ENCODE measurements at regions not wholly inside any gene's neighbourhood (a gene's known extent, or its start where the extent isn't known, plus 50 kb on each side); places are given as distances from the start of the nearest gene placed in this dataset.
A peak's percentile ranks its signal among the peaks of the same experiment; 100 is the strongest.
"Not testable (repeated sequence)": the region's sequence is repeated elsewhere in the genome, so short reads cannot be mapped to it uniquely, and the experiment has no call there.

- Mint-ChIP-seq H3K27me3 (peaks cover 0 to 15% (median 0%) of the 10 kb centered on the region in 5 donors), H3K4me1 (peaks cover 0 to 2% (median 0%) of the 10 kb centered on the region in 4 donors), H3K27ac (no peak overlapping the region), H3K4me3 (no peak overlapping the region), H3K36me3 (no peaks in the 10 kb centered on the region), H3K9me3 (no peaks in the 10 kb centered on the region)
- DNase-seq (no peak), ATAC-seq (no peak)
- POLR2A ChIA-PET = no interaction called here
These were observed 96.9 kb downstream of the OLFM1 start for GRCh38 chr9:135184181-135185053.

- H3K9me3 Mint-ChIP-seq = no peaks in the 10 kb centered on the region
- POLR2A ChIA-PET = no interaction called here
- DNase-seq = no peak
- no peak overlapping the region for H3K4me3 Mint-ChIP-seq
- no peak overlapping the region for H3K27ac Mint-ChIP-seq
- H3K36me3 Mint-ChIP-seq = no peaks in the 10 kb centered on the region
- H3K27me3 Mint-ChIP-seq = peaks cover 0 to 15% (median 0%) of the 10 kb centered on the region in 5 donors
- H3K4me1 Mint-ChIP-seq = peaks cover 0 to 4% (median 0%) of the 10 kb centered on the region in 4 donors
- ATAC-seq = no peak
These were observed 97.6 kb downstream of the OLFM1 start for GRCh38 chr9:135185060-135185459.

- ATAC-seq (no peak), DNase-seq (no peak)
- no peaks in the 10 kb centered on the region for H3K9me3 Mint-ChIP-seq
These were observed 99.0 kb downstream of the OLFM1 start for GRCh38 chr9:135186248-135187164.

GRCh38 chr9:135187365-135187764 is 99.9 kb downstream of the OLFM1 start:
- Mint-ChIP-seq H3K27ac (no peak overlapping the region), H3K4me3 (no peak overlapping the region), H3K36me3 (no peaks in the 10 kb centered on the region), H3K9me3 (no peaks in the 10 kb centered on the region), H3K4me1 (peaks cover 0 to 4% (median 0%) of the 10 kb centered on the region in 4 donors), H3K27me3 (peaks cover 0 to 15% (median 2%) of the 10 kb centered on the region in 5 donors)
- POLR2A ChIA-PET = no interaction called here
- no peak for ATAC-seq
- no peak for DNase-seq

More at GRCh38 chr9:135186248-135187164, 99.0 kb downstream of the OLFM1 start:
- peaks cover 0 to 15% (median 2%) of the 10 kb centered on the region in 5 donors for H3K27me3 Mint-ChIP-seq
- no peak overlapping the region for H3K4me3 Mint-ChIP-seq
- H3K36me3 Mint-ChIP-seq = no peaks in the 10 kb centered on the region
- H3K27ac Mint-ChIP-seq = no peak overlapping the region
- POLR2A ChIA-PET = no interaction called here
- H3K4me1 Mint-ChIP-seq = peaks cover 0 to 4% (median 0%) of the 10 kb centered on the region in 4 donors

GRCh38 chr9:135188681-135189151 is 101.2 kb downstream of the OLFM1 start:
- Mint-ChIP-seq H3K4me1 (peaks cover 0 to 4% (median 0%) of the 10 kb centered on the region in 4 donors), H3K27ac (no peak overlapping the region), H3K36me3 (no peaks in the 10 kb centered on the region), H3K4me3 (no peak overlapping the region), H3K27me3 (peaks cover 0 to 15% (median 5%) of the 10 kb centered on the region in 5 donors), H3K9me3 (no peaks in the 10 kb centered on the region)
- ATAC-seq (no peak), DNase-seq (no peak)
- POLR2A ChIA-PET = no interaction called here

- H3K9me3 Mint-ChIP-seq = no peaks in the 10 kb centered on the region
- no peak overlapping the region for H3K27ac Mint-ChIP-seq
- POLR2A ChIA-PET = no interaction called here
These were observed 102.0 kb downstream of the OLFM1 start for GRCh38 chr9:135189497-135189896.

GRCh38 chr9:135190789-135191577 is 103.5 kb downstream of the OLFM1 start:
- H3K9me3 Mint-ChIP-seq = no peaks in the 10 kb centered on the region
- peaks cover 0 to 4% (median 0%) of the 10 kb centered on the region in 4 donors for H3K4me1 Mint-ChIP-seq
- POLR2A ChIA-PET = no interaction called here
- no peak overlapping the region for H3K27ac Mint-ChIP-seq
- no peaks in the 10 kb centered on the region for H3K36me3 Mint-ChIP-seq
- H3K4me3 Mint-ChIP-seq = no peak overlapping the region
- H3K27me3 Mint-ChIP-seq = peaks cover 0 to 15% (median 9%) of the 10 kb centered on the region in 5 donors
- no peak for DNase-seq
- ATAC-seq = no peak

More at GRCh38 chr9:135189497-135189896, 102.0 kb downstream of the OLFM1 start:
- no peak for ATAC-seq
- Mint-ChIP-seq H3K27me3 (peaks cover 0 to 15% (median 5%) of the 10 kb centered on the region in 5 donors), H3K4me3 (no peak overlapping the region), H3K36me3 (no peaks in the 10 kb centered on the region), H3K4me1 (peaks cover 0 to 4% (median 0%) of the 10 kb centered on the region in 4 donors)
- no peak for DNase-seq

GRCh38 chr9:135192686-135193085 is 105.2 kb downstream of the OLFM1 start:
- POLR2A ChIA-PET = no interaction called here
- no peaks in the 10 kb centered on the region for H3K9me3 Mint-ChIP-seq
- no peak overlapping the region for H3K27ac Mint-ChIP-seq
- H3K36me3 Mint-ChIP-seq = no peaks in the 10 kb centered on the region
- H3K27me3 Mint-ChIP-seq = peaks cover 3 to 17% (median 9%) of the 10 kb centered on the region in 5 donors
- no peak overlapping the region for H3K4me3 Mint-ChIP-seq
- ATAC-seq (no peak), DNase-seq (no peak)
- peaks cover 0 to 2% (median 0%) of the 10 kb centered on the region in 4 donors for H3K4me1 Mint-ChIP-seq

GRCh38 chr9:135195975-135196374 is 108.5 kb downstream of the OLFM1 start:
- peaks cover 9 to 38% (median 31%) of the 10 kb centered on the region in 5 donors for H3K27me3 Mint-ChIP-seq
- ATAC-seq, POLR2A ChIA-PET, H3K9me3 Mint-ChIP-seq, H3K4me3 Mint-ChIP-seq, H3K36me3 Mint-ChIP-seq, H3K27ac Mint-ChIP-seq, H3K4me1 Mint-ChIP-seq: not testable (repeated sequence)
- peak in 2 of 10 donors; percentile 2 to 12 for DNase-seq

- Mint-ChIP-seq H3K9me3 (peaks cover 0 to 3% (median 0%) of the 10 kb centered on the region in 9 donors), H3K4me1 (peaks cover 0 to 2% (median 0%) of the 10 kb centered on the region in 4 donors), H3K36me3 (no peaks in the 10 kb centered on the region), H3K27ac (no peak overlapping the region), H3K4me3 (no peak overlapping the region), H3K27me3 (peaks cover 9 to 38% (median 29%) of the 10 kb centered on the region in 5 donors)
- POLR2A ChIA-PET = no interaction called here
- ATAC-seq = no peak
- no peak for DNase-seq
These were observed 109.0 kb downstream of the OLFM1 start for GRCh38 chr9:135196474-135196873.

GRCh38 chr9:135198144-135198543 is 110.7 kb downstream of the OLFM1 start:
- peaks cover 0 to 2% (median 0%) of the 10 kb centered on the region in 4 donors for H3K4me1 Mint-ChIP-seq
- H3K27me3 Mint-ChIP-seq = peaks cover 9 to 38% (median 26%) of the 10 kb centered on the region in 5 donors
- peaks cover 0 to 3% (median 0%) of the 10 kb centered on the region in 9 donors for H3K9me3 Mint-ChIP-seq
- no peak for ATAC-seq
- no peaks in the 10 kb centered on the region for H3K36me3 Mint-ChIP-seq
- DNase-seq = no peak
- peak overlapping the region in 1 of 10 donors; percentile 43 for H3K27ac Mint-ChIP-seq
- H3K4me3 Mint-ChIP-seq = no peak overlapping the region
- POLR2A ChIA-PET = no interaction called here

All from naive thymus-derived CD8-positive, alpha-beta T cell (primary cell).